OCI-LY3 (cell line): ENCODE measurements at regions not wholly inside any gene's neighbourhood (a gene's known extent, or its start where the extent isn't known, plus 50 kb on each side); places are given as distances from the start of the nearest gene placed in this dataset.

Source experiments
- EZH2phosphoT487 ChIP-seq: fragments of 200-600 bp; shearing (Covaris generic); IDR thresholded peaks from 2 replicates; pipeline ENCODE4 v1.6.1; 2018; ENCODE audit warnings: antibody characterized with exemption, mixed run types, low read depth
- TF ChIP-seq, protein P1 (sequence below): fragments of 200-600, 300-600 bp; sonication (generic); IDR thresholded peaks from 2 replicates; pipeline ENCODE4 v1.5.1; 2014; ENCODE audit warnings: antibody characterized with exemption, low read length, low read depth

DNA sequence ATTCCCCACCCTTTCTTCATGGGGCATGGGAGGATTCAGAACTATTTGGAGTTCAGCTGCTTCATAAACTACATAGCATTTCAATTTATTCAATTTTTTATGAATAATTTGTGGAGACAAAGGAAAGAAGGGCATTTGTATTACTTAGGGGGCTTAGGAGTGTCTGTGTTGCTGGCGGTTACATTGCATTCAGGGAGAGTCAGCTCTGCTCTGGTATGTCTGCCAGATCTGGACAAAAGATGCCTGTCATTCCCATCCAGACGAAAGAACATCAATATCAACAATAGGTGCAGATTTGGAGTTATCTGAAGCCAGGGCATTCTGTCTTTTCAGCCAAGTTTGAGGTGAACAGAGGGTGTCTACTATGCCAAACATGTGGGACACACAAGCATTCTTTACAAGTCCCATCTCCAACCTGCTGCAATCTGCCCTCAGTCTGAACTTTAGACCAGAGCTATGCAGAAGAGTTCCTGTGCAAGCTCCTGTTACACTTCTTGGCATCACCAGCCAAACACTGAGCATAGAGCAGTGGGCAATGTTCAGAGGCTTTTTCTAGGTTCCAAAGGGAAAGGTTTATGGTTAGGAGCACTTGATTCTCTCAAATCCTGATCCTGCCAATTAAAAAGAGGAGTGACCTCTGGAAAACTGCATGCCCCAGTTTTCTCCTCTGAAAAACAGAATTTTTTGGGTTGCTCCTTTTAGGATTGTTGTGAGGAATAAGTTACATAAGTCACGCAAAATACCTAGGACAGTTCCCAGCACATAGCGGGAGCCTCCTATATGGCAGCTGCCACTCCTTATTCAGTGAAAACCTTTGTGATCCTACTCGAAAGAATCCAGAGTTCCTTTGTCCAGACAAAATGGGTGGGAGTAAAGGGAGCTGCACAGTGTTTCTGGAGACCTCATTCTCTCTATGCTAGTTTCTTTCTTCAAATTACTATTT is 719.5 kb upstream of the SLIT2 start:
- TF ChIP-seq, protein P1, sequence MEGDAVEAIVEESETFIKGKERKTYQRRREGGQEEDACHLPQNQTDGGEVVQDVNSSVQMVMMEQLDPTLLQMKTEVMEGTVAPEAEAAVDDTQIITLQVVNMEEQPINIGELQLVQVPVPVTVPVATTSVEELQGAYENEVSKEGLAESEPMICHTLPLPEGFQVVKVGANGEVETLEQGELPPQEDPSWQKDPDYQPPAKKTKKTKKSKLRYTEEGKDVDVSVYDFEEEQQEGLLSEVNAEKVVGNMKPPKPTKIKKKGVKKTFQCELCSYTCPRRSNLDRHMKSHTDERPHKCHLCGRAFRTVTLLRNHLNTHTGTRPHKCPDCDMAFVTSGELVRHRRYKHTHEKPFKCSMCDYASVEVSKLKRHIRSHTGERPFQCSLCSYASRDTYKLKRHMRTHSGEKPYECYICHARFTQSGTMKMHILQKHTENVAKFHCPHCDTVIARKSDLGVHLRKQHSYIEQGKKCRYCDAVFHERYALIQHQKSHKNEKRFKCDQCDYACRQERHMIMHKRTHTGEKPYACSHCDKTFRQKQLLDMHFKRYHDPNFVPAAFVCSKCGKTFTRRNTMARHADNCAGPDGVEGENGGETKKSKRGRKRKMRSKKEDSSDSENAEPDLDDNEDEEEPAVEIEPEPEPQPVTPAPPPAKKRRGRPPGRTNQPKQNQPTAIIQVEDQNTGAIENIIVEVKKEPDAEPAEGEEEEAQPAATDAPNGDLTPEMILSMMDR, result no peak
- no peak for TF ChIP-seq EZH2phosphoT487
